HL-60/S4 (cell line): ENCODE measurements at regions not wholly inside any gene's neighbourhood (a gene's known extent, or its start where the extent isn't known, plus 50 kb on each side); places are given as distances from the start of the nearest gene placed in this dataset.

Experiments used
- in situ Hi-C: fragments of 300-500 bp; cut with MboI; formaldehyde crosslinking; loops from 2 replicates; pipeline ENCODE4 v1.14.3; 2022; ENCODE audit warnings: low sequenced_read_pairs

DNA sequence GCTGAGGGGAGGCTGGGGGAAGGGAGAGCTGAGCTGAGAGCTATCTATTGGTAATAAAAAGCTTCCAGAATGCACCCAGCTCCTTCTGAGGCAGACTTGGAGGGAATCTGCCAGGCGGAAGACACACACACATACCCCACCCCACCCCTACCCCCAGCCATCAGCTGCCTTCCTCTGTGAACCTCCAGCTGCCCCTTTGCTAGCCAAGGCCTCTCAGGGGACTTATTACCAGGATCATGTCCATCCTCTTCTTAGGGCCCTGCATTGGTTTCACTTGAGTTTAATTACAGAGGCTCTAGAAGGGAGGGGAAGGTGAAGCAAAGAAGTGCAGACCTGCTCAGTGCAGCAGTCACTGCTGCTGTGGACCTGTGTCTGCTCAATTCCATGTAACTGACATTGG is 156.4 kb downstream of the OMA1 start:
- in situ Hi-C loops = no loop called here

GRCh38 chr1:58380345-58380744 is 166.2 kb downstream of the OMA1 start:
- in situ Hi-C loops = no loop called here

- in situ Hi-C loops = no loop called here
Observed at GRCh38 chr1:58367217-58367616, 179.3 kb downstream of the OMA1 start.

- in situ Hi-C loops = no loop called here
Observed at GRCh38 chr1:58365328-58365727, 181.2 kb downstream of the OMA1 start.

GRCh38 chr1:58363585-58363984 is 182.9 kb downstream of the OMA1 start:
- in situ Hi-C loops = no loop called here

- in situ Hi-C loops = no loop called here
Observed at GRCh38 chr1:58361134-58361533, 185.4 kb downstream of the OMA1 start.

- in situ Hi-C loops = no loop called here
Observed at GRCh38 chr1:58358346-58358745, 188.2 kb downstream of the OMA1 start.

GRCh38 chr1:58356402-58356801 is 190.1 kb downstream of the OMA1 start:
- in situ Hi-C loops = no loop called here

DNA sequence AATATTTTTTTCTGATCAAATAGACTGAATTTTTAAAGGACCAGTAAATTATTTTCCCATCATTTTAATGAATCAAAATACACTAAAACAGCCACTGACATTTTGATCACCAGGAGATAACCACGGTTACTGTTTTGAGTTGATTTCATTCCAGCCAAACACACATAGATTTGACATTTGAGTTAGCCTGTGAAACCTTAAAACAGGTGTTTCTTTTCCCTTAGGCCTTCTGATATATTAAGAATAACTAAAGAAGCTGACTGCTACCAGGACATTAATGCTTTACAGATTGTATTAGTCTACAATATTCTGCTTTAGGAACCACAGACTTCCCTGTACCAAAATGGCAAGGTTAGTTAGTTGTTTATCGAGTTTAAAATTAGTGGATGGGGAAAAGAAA is 193.4 kb downstream of the OMA1 start:
- in situ Hi-C loops = no loop called here

- in situ Hi-C loops = no loop called here
Observed at GRCh38 chr1:58352476-58353092, 193.9 kb downstream of the OMA1 start.

DNA sequence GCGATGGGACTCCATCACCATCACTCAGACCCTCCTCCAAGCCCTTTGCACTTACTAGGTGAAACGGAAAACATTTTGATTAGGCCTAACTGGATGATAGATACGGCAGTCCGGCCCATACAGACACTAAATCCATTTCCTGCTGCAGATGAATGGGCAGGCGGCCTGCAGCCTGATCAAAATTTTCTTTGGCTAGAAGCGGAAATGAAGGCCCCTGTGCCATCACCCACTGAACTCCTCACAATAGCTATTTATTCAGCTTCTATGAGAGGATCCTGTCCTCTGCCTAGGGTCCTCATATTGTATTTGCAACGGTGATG is 200.5 kb downstream of the OMA1 start:
- in situ Hi-C loops = no loop called here

- in situ Hi-C loops = no loop called here
Observed at GRCh38 chr1:58345215-58346035, 201.1 kb downstream of the OMA1 start.

DNA sequence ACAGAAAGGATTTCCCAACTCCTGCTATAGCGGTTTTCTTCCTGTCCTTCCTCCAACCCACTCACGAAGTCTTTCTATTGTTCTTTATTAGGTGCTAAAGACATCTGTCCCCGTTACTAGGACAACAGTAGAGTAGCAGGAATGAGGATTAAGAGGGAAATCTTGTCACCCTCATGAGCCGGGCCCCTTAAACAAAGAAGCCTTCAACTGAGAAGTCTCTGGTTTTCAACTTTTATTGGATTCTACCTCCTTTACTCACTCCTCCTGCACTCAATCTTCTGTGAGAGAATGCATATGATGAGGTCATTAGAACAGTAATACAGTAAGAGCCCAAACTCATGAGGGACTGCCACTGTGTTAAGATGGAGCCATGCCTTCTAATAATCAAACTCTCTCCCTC is 206.3 kb downstream of the OMA1 start:
- in situ Hi-C loops = no loop called here

GRCh38 chr1:58338081-58338480 is 208.4 kb downstream of the OMA1 start:
- in situ Hi-C loops = no loop called here

DNA sequence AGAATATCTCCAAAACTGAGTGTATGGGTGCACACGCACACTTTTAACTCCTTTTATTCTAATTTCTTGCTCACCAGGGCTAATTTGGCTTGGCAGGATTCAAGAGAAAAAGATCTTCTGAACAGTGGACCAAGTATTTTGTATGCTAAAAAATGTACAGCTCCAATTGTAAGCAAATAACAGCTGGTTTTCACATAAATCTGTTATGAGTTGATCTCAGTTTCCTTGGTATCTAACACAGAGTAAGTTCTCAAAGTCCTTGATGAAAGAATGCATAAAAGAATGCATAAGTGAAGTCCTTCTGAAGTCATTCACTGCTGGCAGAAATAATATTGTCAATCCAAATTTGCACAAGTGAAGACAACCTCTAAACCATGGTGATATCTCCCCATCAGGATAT is 213.0 kb downstream of the OMA1 start:
- in situ Hi-C loops = no loop called here

GRCh38 chr1:58331156-58331555 is 215.4 kb downstream of the OMA1 start:
- in situ Hi-C loops = no loop called here

DNA sequence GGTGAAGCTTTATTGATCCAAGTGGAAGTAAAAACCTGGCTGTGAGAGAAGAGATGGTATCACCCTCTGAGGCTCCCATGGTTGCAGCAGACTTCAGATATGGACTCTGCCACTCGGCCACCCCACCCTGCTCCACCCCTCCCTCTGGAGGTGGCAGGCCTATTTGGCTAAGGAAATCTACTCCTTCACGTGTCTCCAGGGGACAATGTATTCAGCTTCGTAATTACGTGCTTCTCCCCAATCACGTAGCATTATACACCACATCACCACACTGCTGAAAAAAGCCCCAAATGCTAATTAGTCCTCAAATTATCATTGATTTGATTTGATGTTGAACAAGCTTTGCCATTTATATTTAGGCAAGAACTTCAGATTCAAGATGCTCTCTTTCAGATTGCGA is 220.7 kb downstream of the OMA1 start:
- in situ Hi-C loops = no loop called here

- in situ Hi-C loops = no loop called here
Observed at GRCh38 chr1:58324558-58324957, 222.0 kb downstream of the OMA1 start.

GRCh38 chr1:58318157-58319005 is 228.1 kb downstream of the OMA1 start:
- in situ Hi-C loops = no loop called here

DNA sequence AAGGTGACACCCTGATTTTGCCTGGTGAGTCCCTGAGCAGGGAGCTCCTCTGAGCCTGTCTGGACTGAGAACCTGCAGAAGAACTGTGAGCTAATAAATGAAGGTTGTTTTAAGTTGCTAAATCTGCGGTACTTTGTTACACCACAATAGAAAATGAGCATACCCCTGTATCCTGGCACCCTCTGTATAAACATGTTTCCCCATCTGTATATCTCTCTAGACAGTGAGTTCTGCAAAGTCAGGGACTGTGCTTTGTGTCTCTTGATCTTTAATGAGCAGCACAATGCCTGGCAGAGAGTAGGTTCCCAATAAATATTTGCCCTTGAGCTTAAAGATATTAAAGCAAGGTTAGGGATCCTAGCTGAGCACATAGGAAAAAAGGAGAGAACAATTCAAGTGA is 228.8 kb downstream of the OMA1 start:
- in situ Hi-C loops = no loop called here

DNA sequence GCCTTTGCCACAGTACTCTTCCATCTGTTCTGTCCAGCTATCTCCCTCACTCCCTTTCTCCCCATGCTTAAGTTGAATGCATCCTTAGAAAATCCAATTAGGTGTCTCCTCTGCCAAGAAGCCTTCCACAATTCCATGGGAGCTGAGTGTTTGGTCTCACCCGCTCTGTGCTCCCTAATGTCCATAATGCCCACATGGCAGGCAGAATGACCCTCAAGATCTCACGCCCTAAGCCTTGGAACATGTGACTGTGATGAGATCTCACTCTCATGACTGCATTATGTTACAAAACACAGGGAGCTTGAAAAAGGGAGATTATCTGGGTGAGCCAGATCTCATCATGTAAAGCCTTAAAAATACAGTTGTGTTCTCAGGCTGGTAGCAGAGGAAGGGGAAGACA is 229.4 kb downstream of the OMA1 start:
- in situ Hi-C loops = no loop called here

GRCh38 chr1:58316141-58316540 is 230.4 kb downstream of the OMA1 start:
- in situ Hi-C loops = no loop called here
